Thymus (tissue), 11 donors: ENCODE measurements at regions not wholly inside any gene's neighbourhood (a gene's known extent, or its start where the extent isn't known, plus 50 kb on each side); places are given as distances from the start of the nearest gene placed in this dataset.
A peak's percentile ranks its signal among the peaks of the same experiment; 100 is the strongest.

Experiments used
- DNase-seq, 9 donors: peaks; one replicate each; pipeline ENCODE4 v3.0.0-alpha.2; 2013; ENCODE audit warnings: low spot score in 9 of 9, low read depth in 6 of 9, missing footprints in 1 of 9
- H3K27ac ChIP-seq, 2 donors: one replicate each; pipeline ENCODE4 v1.5.1; 2013; ENCODE audit warnings: control low read depth in 1 of 2, low read depth in 1 of 2, low read length in 1 of 2, mild to moderate bottlenecking in 1 of 2, moderate library complexity in 1 of 2
- H3K27me3 ChIP-seq, 2 donors: one replicate each; pipeline ENCODE4 v1.5.1; 2013; ENCODE audit warnings: low read length in 1 of 2; ENCODE audit not compliant: control insufficient read depth in 2 of 2, insufficient read depth in 1 of 2
- H3K36me3 ChIP-seq, 2 donors: one replicate each; pipeline ENCODE4 v1.5.1; 2013; ENCODE audit warnings: low read length in 1 of 2, mild to moderate bottlenecking in 1 of 2, moderate library complexity in 1 of 2; ENCODE audit not compliant: control insufficient read depth in 2 of 2, insufficient read depth in 2 of 2
- H3K4me1 ChIP-seq, 2 donors: one replicate each; pipeline ENCODE4 v1.5.1; 2013; ENCODE audit warnings: low read length in 2 of 2; ENCODE audit not compliant: control insufficient read depth in 2 of 2, insufficient read depth in 2 of 2
- H3K4me3 ChIP-seq, 2 donors: one replicate each; pipeline ENCODE4 v1.5.1; 2013; ENCODE audit warnings: low read length in 2 of 2, control low read depth in 1 of 2, mild to moderate bottlenecking in 1 of 2
- H3K9me3 ChIP-seq, 2 donors: one replicate each; pipeline ENCODE4 v1.5.1; 2013; ENCODE audit warnings: low read length in 1 of 2, mild to moderate bottlenecking in 1 of 2; ENCODE audit not compliant: control insufficient read depth in 2 of 2, insufficient read depth in 1 of 2
- WGBS: extraction: QIAGEN DNeasy Blood & Tissue Kit; methylation state at CpG from one replicate; pipeline ENCODE4 v1.1.7; 2013; 5-methylcytosine and 5-hydroxymethylcytosine counted together
- donor health status: healthy.

- H3K27me3 ChIP-seq, result no peaks in the 10 kb centered on the region
- no peaks in the 10 kb centered on the region for H3K36me3 ChIP-seq
- H3K9me3 ChIP-seq, result no peaks in the 10 kb centered on the region
- no peak for DNase-seq
- H3K4me3 ChIP-seq, result no peak overlapping the region
- WGBS, result 86% methylated on average over 2 of the region's 2 CpGs
- H3K27ac ChIP-seq, result no peak overlapping the region
- H3K4me1 ChIP-seq, result no peaks in the 10 kb centered on the region
Observed at GRCh38 chr6:81246200-81246599, 506.3 kb downstream of the TENT5A start.

DNA sequence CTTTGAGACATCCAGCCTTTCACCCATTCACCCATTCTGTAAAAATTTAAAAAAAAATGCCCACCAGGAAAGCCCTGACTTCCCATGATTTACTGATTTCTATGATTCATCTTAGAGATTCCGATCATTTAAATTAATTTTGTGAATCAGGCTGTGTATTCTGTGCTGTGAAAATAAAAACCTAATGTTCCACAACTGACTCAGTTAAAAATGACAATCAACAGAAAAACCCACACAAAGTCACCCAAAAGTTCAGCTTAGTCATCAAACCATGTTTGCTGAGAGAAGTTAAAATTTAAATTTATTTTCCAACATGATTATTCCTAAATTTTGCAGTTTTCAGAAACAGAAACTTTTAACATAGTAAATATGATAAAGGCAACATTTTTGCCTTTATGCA, 509.9 kb downstream of the TENT5A start:
- Histone ChIP-seq H3K9me3 (no peaks in the 10 kb centered on the region), H3K4me1 (no peaks in the 10 kb centered on the region), H3K27ac (no peak overlapping the region), H3K36me3 (no peaks in the 10 kb centered on the region), H3K27me3 (no peaks in the 10 kb centered on the region), H3K4me3 (no peak overlapping the region)
- no peak for DNase-seq
- 93% methylated on average over 1 of the region's 1 CpG for whole genome bisulfite sequencing

GRCh38 chr6:81241126-81242041, 511.1 kb downstream of the TENT5A start:
- WGBS, result 61% methylated on average over 5 of the region's 5 CpGs
- no peak overlapping the region for H3K27ac ChIP-seq
- no peak for DNase-seq

GRCh38 chr6:81238390-81238789, 514.1 kb downstream of the TENT5A start:
- DNase-seq, result no peak
- H3K27ac ChIP-seq, result no peak overlapping the region
- no peaks in the 10 kb centered on the region for H3K36me3 ChIP-seq

More at GRCh38 chr6:81241126-81242041, 511.1 kb downstream of the TENT5A start:
- Histone ChIP-seq H3K4me3 (no peak overlapping the region), H3K4me1 (no peaks in the 10 kb centered on the region), H3K27me3 (no peaks in the 10 kb centered on the region), H3K9me3 (no peaks in the 10 kb centered on the region), H3K36me3 (no peaks in the 10 kb centered on the region)

GRCh38 chr6:81237226-81237625, 515.3 kb downstream of the TENT5A start:
- Histone ChIP-seq H3K4me1 (no peaks in the 10 kb centered on the region), H3K36me3 (no peaks in the 10 kb centered on the region), H3K27ac (no peak overlapping the region), H3K27me3 (no peaks in the 10 kb centered on the region), H3K9me3 (no peaks in the 10 kb centered on the region), H3K4me3 (no peak overlapping the region)
- WGBS, result 96% methylated on average over 2 of the region's 2 CpGs
- no peak for DNase-seq

More at GRCh38 chr6:81238390-81238789, 514.1 kb downstream of the TENT5A start:
- Histone ChIP-seq H3K9me3 (no peaks in the 10 kb centered on the region), H3K4me1 (no peaks in the 10 kb centered on the region), H3K27me3 (no peaks in the 10 kb centered on the region), H3K4me3 (no peak overlapping the region)

GRCh38 chr6:81235512-81235911, 517.0 kb downstream of the TENT5A start:
- Histone ChIP-seq H3K27me3 (no peaks in the 10 kb centered on the region), H3K36me3 (no peaks in the 10 kb centered on the region), H3K27ac (no peak overlapping the region), H3K9me3 (no peaks in the 10 kb centered on the region), H3K4me3 (no peak overlapping the region), H3K4me1 (no peaks in the 10 kb centered on the region)
- DNase-seq, result peak in 1 of 9 donors; percentile 2
- WGBS, result 82% methylated on average over 2 of the region's 2 CpGs

- H3K27ac ChIP-seq, result no peak overlapping the region
- no peaks in the 10 kb centered on the region for H3K36me3 ChIP-seq
- no peaks in the 10 kb centered on the region for H3K4me1 ChIP-seq
- H3K27me3 ChIP-seq, result no peaks in the 10 kb centered on the region
- H3K9me3 ChIP-seq, result no peaks in the 10 kb centered on the region
- DNase-seq, result no peak
- 94% methylated on average over 1 of the region's 1 CpG for WGBS
- no peak overlapping the region for H3K4me3 ChIP-seq
Observed at GRCh38 chr6:81233990-81234389, 518.5 kb downstream of the TENT5A start.

- Histone ChIP-seq H3K27me3 (no peaks in the 10 kb centered on the region), H3K27ac (no peak overlapping the region), H3K4me1 (no peaks in the 10 kb centered on the region), H3K4me3 (no peak overlapping the region), H3K9me3 (no peaks in the 10 kb centered on the region), H3K36me3 (no peaks in the 10 kb centered on the region)
- 82% methylated on average over 2 of the region's 2 CpGs for WGBS
- no peak for DNase-seq
Observed at GRCh38 chr6:81228912-81229555, 523.4 kb downstream of the TENT5A start.

DNA sequence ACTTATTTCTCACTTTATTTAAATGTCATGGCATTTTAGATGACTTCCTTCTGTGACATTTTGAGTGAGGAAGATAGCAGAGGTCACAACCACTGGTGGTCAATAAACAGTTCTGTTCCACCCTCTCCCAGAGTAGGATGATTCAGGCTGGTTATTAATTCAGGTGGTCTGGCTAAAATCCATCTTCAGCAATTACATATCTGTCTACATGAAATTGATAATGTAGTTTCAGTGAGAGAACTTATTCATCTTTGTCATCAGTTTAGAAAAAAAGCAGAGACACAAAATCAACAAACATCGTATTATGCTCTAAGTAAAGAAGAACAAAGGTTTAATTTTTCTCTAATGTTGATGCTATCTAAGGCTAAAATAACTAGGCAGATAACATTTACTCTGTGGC, 525.5 kb downstream of the TENT5A start:
- Histone ChIP-seq H3K4me3 (no peak overlapping the region), H3K9me3 (no peaks in the 10 kb centered on the region), H3K4me1 (no peaks in the 10 kb centered on the region), H3K27me3 (no peaks in the 10 kb centered on the region), H3K36me3 (no peaks in the 10 kb centered on the region), H3K27ac (no peak overlapping the region)
- WGBS, result 98% methylated on average over 1 of the region's 1 CpG
- no peak for DNase-seq
